SK-N-SH (cell line): ENCODE measurements at regions not wholly inside any gene's neighbourhood (a gene's known extent, or its start where the extent isn't known, plus 50 kb on each side); places are given as distances from the start of the nearest gene placed in this dataset.

Experiments
- CTCF ChIA-PET: fragments of 300-600, 350-600 bp; formaldehyde crosslinking; extraction: SDS; loops from one replicate; lab custom pipeline; 2021; lab: Yijun Ruan, JAX
- POLR2A ChIA-PET: fragments of 350-600 bp; sonication (Branson Sonifier 250); formaldehyde crosslinking; extraction: SDS; loops from one replicate; lab custom pipeline; 2020; ENCODE audit warnings: antibody characterized with exemption, inconsistent platforms; lab: Yijun Ruan, JAX
- DNase-seq: peaks from one replicate; pipeline ENCODE4 v3.0.0; 2012
- H2AFZ ChIP-seq: fragments of 200-600 bp; sonication (generic); 2 replicates; pipeline ENCODE4 v1.8.1; 2016; ENCODE audit warnings: antibody characterized with exemption, mild to moderate bottlenecking, low read depth
- H3F3A ChIP-seq: fragments of 200-600 bp; sonication (generic); replicated peaks from 2 replicates; pipeline ENCODE3; 2016; ENCODE audit warnings: antibody characterized with exemption, mild to moderate bottlenecking; ENCODE audit not compliant: insufficient read depth
- H3K27ac ChIP-seq, 2 experiments: fragments of 200-500 bp in 1 of 2; fragments of 200-600 bp in 1 of 2; sonication (Bioruptor generic) in 1 of 2; sonication (generic), shearing (Covaris generic) in 1 of 2; 2 replicates each; pipeline versions ENCODE4 v1.5.1 to v1.6.1; 2014 to 2016; ENCODE audit warnings: low read depth in 2 of 2, inconsistent platforms in 1 of 2, low read length in 1 of 2, mild to moderate bottlenecking in 1 of 2, mixed read lengths in 1 of 2
- H3K27me3 ChIP-seq: fragments of 200-600 bp; sonication (generic), shearing (Covaris generic); 2 replicates; pipeline ENCODE4 v1.6.1; 2016; ENCODE audit warnings: mixed run types; ENCODE audit not compliant: insufficient read depth
- H3K36me3 ChIP-seq, 2 experiments: fragments of 200-500 bp in 1 of 2; fragments of 200-600 bp in 1 of 2; sonication (Bioruptor generic) in 1 of 2; sonication (generic) in 1 of 2; replicated peaks in 1 of 2; 2 replicates each; pipeline versions ENCODE3 to v1.5.1; 2014 to 2016; ENCODE audit warnings: low read length in 1 of 2, mild to moderate bottlenecking in 1 of 2; ENCODE audit not compliant: insufficient read depth in 2 of 2, control insufficient read depth in 1 of 2
- H3K4me1 ChIP-seq, 2 experiments: fragments of 200-500 bp in 1 of 2; fragments of 200-600 bp in 1 of 2; sonication (Bioruptor generic) in 1 of 2; sonication (generic), shearing (Covaris generic) in 1 of 2; 2 replicates each; pipeline versions ENCODE4 v1.5.1 to v1.6.1; 2014 to 2016; ENCODE audit warnings: low read depth in 1 of 2, low read length in 1 of 2, mixed run types in 1 of 2; ENCODE audit not compliant: insufficient read depth in 2 of 2, control insufficient read depth in 1 of 2
- H3K4me2 ChIP-seq: fragments of 200-600 bp; sonication (generic), shearing (Covaris generic); 2 replicates; pipeline ENCODE4 v1.6.1; 2017; ENCODE audit warnings: mixed run types
- H3K4me3 ChIP-seq, 2 experiments: fragments of 200-500 bp in 1 of 2; fragments of 200-600 bp in 1 of 2; sonication (Bioruptor generic) in 1 of 2; sonication (generic), shearing (Covaris generic) in 1 of 2; 2 replicates each; pipeline versions ENCODE4 v1.5.1 to v1.8.1; 2014 to 2016; ENCODE audit warnings: low read depth in 2 of 2, inconsistent platforms in 1 of 2, low read length in 1 of 2, mild to moderate bottlenecking in 1 of 2, mixed read lengths in 1 of 2, moderate library complexity in 1 of 2
- H3K79me2 ChIP-seq: fragments of 200-600 bp; sonication (generic); 2 replicates; pipeline ENCODE4 v1.8.1; 2017; ENCODE audit warnings: mild to moderate bottlenecking; ENCODE audit not compliant: insufficient read depth
- H3K9ac ChIP-seq: fragments of 200-600 bp; sonication (generic); 2 replicates; pipeline ENCODE4 v1.6.1; 2017; ENCODE audit warnings: mixed run types
- H3K9me2 ChIP-seq: fragments of 200-600 bp; sonication (generic); 2 replicates; pipeline ENCODE4 v1.6.1; 2017; ENCODE audit warnings: mixed run types
- H3K9me3 ChIP-seq: fragments of 200-600 bp; sonication (generic); 2 replicates; pipeline ENCODE4 v1.6.1; 2017; ENCODE audit warnings: mixed run types, mild to moderate bottlenecking, moderate library complexity
- H4K20me1 ChIP-seq: fragments of 200-600 bp; sonication (generic); 2 replicates; pipeline ENCODE4 v1.6.1; 2017; ENCODE audit warnings: mild to moderate bottlenecking, mixed run types; ENCODE audit not compliant: insufficient read depth
- CHD2 ChIP-seq: fragments of 150-350 bp; IDR thresholded peaks from 2 replicates; pipeline ENCODE4 v1.6.1; 2018; ENCODE audit warnings: low read length; ENCODE audit not compliant: partially characterized antibody
- EZH2phosphoT487 ChIP-seq: fragments of 200-600 bp; sonication (generic); IDR thresholded peaks from 2 replicates; pipeline ENCODE4 v1.6.1; 2017; ENCODE audit warnings: low read depth, mixed run types, mild to moderate bottlenecking, antibody characterized with exemption, moderate library complexity, borderline replicate concordance
- FOSL2 ChIP-seq: IDR thresholded peaks from 2 replicates; pipeline ENCODE4 v1.4.0; 2012; ENCODE audit warnings: low read depth, mild to moderate bottlenecking, moderate library complexity, borderline replicate concordance
- FOXJ3 ChIP-seq: sonication (generic); formaldehyde crosslinking; IDR thresholded peaks from 2 replicates; pipeline ENCODE4 v1.5.1; 2020; ENCODE audit warnings: mild to moderate bottlenecking, missing genetic modification reagents
- NRF1 ChIP-seq: IDR thresholded peaks from 2 replicates; pipeline ENCODE4 v1.6.1; 2012; ENCODE audit warnings: low read depth, mild to moderate bottlenecking, low read length
- PBX3 ChIP-seq: IDR thresholded peaks from 2 replicates; pipeline ENCODE4; 2012
- POLR2AphosphoS5 ChIP-seq: IDR thresholded peaks from 2 replicates; pipeline ENCODE4 v1.6.1; 2012; ENCODE audit warnings: low read depth, low read length
- RAD21 ChIP-seq: IDR thresholded peaks from 2 replicates; pipeline ENCODE4 v1.6.1; 2012; ENCODE audit warnings: mild to moderate bottlenecking, low read length
- SIN3A ChIP-seq: IDR thresholded peaks from 2 replicates; pipeline ENCODE4 v1.6.1; 2012; ENCODE audit warnings: low read depth, mild to moderate bottlenecking, low read length, moderate library complexity, borderline replicate concordance
- TAF1 ChIP-seq: IDR thresholded peaks from 2 replicates; pipeline ENCODE4 v1.6.1; 2012; ENCODE audit warnings: low read depth, mild to moderate bottlenecking, low read length, moderate library complexity, borderline replicate concordance
- TCF12 ChIP-seq: IDR thresholded peaks from 2 replicates; pipeline ENCODE4 v1.4.0; 2012
- TEAD4 ChIP-seq: IDR thresholded peaks from 2 replicates; pipeline ENCODE4 v1.4.0; 2012; ENCODE audit warnings: mild to moderate bottlenecking, borderline replicate concordance; ENCODE audit not compliant: insufficient read depth
- USF1 ChIP-seq: IDR thresholded peaks from 2 replicates; pipeline ENCODE4 v1.4.0; 2012; ENCODE audit warnings: low read depth, borderline replicate concordance
- WGBS: methylation state at CpG from one replicate; pipeline ENCODE4 v1.1.6; 2017; ENCODE audit warnings: low lambda C conversion rate; 5-methylcytosine and 5-hydroxymethylcytosine counted together

- Histone ChIP-seq H3K9me2 (no peaks in the 10 kb centered on the region), H3K4me3 (no peak overlapping the region), H3K4me2 (no peak overlapping the region), H3K4me1 (no peaks in the 10 kb centered on the region), H3F3A (no peaks in the 10 kb centered on the region), H4K20me1 (no peaks in the 10 kb centered on the region), H3K9me3 (no peaks in the 10 kb centered on the region), H3K36me3 (no peaks in the 10 kb centered on the region), H3K27me3 (no peaks in the 10 kb centered on the region; the same call in 1 of the 2 replicates), H2AFZ (no peak overlapping the region), H3K9ac (no peak overlapping the region), H3K27ac (no peak overlapping the region), H3K79me2 (no peaks in the 10 kb centered on the region)
- ChIA-PET POLR2A (no interaction called here), CTCF (interaction anchor here (0.7 kb wide), 1 partner anchor 69 kb away, joined by 3 read pairs; no protein-coding TSS in a partner anchor)
- no peak for DNase-seq
- 22% methylated on average over 1 of the region's 1 CpG for WGBS
- TF ChIP-seq NRF1: no peak
- no peak for TF ChIP-seq SIN3A
- TF ChIP-seq FOXJ3 (CRISPR knock-in tag): no peak
- TF ChIP-seq, all 33 proteins: peak for 0
Observed at GRCh38 chr9:81141961-81142360, 547.4 kb downstream of the TLE1 start.

GRCh38 chr9:81137976-81138568 is 551.3 kb downstream of the TLE1 start:
- H3F3A ChIP-seq: no peaks in the 10 kb centered on the region
- H3K4me3 ChIP-seq: no peak overlapping the region
- H3K9me2 ChIP-seq: no peaks in the 10 kb centered on the region
- H3K4me2 ChIP-seq: no peak overlapping the region
- ChIA-PET CTCF (no interaction called here), POLR2A (no interaction called here)
- no peaks in the 10 kb centered on the region for H4K20me1 ChIP-seq
- no peaks in the 10 kb centered on the region for H3K9me3 ChIP-seq
- H2AFZ ChIP-seq: no peak overlapping the region
- no peaks in the 10 kb centered on the region for H3K79me2 ChIP-seq
- 66% methylated on average over 2 of the region's 2 CpGs for WGBS
- H3K4me1 ChIP-seq: no peaks in the 10 kb centered on the region
- no peaks in the 10 kb centered on the region for H3K36me3 ChIP-seq
- H3K9ac ChIP-seq: no peak overlapping the region
- H3K27ac ChIP-seq: no peak overlapping the region
- DNase-seq: no peak
- TF ChIP-seq RAD21 (no peak), CHD2 (no peak), PBX3 (no peak), TCF12 (no peak), TEAD4 (no peak), USF1 (no peak), TAF1 (no peak), EZH2phosphoT487 (no peak), FOSL2 (no peak), NRF1 (no peak), POLR2AphosphoS5 (no peak)
- H3K27me3 ChIP-seq: no peaks in the 10 kb centered on the region; the same call in 1 of the 2 replicates
